ENCODE measurements at regions not wholly inside any gene's neighbourhood (a gene's known extent, or its start where the extent isn't known, plus 50 kb on each side); places are given as distances from the start of the nearest gene placed in this dataset.

DNA sequence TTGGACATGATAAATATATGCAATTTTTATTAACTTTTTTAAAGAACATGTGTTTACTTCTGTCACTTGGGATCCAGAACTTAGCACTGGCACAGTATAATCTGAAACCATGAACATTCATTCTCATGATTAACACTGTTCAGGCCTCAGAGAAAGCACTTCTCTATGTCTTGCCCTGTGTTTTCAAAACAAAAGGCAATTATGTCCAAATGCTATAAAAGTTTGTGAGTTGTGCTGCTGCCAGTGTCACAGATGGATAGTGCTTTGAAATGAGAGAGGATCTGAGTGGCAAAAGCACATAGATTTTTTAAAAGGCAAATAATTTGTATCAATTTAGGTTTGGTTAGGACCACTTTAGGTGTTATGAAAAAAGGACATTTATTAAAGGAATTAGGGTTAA is 470.5 kb upstream of the FAM98A start:
- H3K27me3 ChIP-seq = no peaks in the 10 kb centered on the region
- no peak for DNase-seq
- H3K36me3 ChIP-seq = no peaks in the 10 kb centered on the region
- H3K4me1 ChIP-seq = no peaks in the 10 kb centered on the region
- TF ChIP-seq, protein P1, sequence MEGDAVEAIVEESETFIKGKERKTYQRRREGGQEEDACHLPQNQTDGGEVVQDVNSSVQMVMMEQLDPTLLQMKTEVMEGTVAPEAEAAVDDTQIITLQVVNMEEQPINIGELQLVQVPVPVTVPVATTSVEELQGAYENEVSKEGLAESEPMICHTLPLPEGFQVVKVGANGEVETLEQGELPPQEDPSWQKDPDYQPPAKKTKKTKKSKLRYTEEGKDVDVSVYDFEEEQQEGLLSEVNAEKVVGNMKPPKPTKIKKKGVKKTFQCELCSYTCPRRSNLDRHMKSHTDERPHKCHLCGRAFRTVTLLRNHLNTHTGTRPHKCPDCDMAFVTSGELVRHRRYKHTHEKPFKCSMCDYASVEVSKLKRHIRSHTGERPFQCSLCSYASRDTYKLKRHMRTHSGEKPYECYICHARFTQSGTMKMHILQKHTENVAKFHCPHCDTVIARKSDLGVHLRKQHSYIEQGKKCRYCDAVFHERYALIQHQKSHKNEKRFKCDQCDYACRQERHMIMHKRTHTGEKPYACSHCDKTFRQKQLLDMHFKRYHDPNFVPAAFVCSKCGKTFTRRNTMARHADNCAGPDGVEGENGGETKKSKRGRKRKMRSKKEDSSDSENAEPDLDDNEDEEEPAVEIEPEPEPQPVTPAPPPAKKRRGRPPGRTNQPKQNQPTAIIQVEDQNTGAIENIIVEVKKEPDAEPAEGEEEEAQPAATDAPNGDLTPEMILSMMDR (IDR thresholded peaks at IDR 0.05; ENCODE audit: low read depth, low read length) = no peak
- no peaks in the 10 kb centered on the region for H3K9me3 ChIP-seq
- H3K4me3 ChIP-seq (ENCODE audit: low read depth, low read length) = no peak overlapping the region

DNA sequence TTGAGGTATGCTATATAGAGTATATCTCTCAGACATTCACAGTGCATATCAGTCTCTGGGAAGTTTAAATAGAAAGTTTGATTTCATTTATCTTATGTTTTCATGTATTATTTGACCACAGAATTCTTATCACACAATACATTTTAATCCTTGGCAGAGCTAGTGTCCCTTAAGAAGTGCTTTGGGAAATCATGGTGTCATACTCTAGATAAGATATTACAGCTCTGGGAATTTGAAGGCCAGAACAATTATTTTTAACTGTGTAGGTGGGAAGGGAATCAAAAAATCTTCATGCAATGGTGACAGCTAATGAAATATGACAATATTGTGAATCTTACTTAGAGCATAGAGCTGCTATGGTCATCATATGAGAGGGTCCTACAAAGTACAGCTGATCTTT is 451.3 kb upstream of the FAM98A start:
- Histone ChIP-seq H3K4me1 (no peaks in the 10 kb centered on the region), H3K36me3 (no peaks in the 10 kb centered on the region), H3K27me3 (no peaks in the 10 kb centered on the region), H3K9me3 (no peaks in the 10 kb centered on the region), H3K4me3 (ENCODE audit: low read depth, low read length) (no peak overlapping the region)
- no peak for DNase-seq
- TF ChIP-seq, protein P1 (IDR thresholded peaks at IDR 0.05; ENCODE audit: low read depth, low read length) = no peak

DNA sequence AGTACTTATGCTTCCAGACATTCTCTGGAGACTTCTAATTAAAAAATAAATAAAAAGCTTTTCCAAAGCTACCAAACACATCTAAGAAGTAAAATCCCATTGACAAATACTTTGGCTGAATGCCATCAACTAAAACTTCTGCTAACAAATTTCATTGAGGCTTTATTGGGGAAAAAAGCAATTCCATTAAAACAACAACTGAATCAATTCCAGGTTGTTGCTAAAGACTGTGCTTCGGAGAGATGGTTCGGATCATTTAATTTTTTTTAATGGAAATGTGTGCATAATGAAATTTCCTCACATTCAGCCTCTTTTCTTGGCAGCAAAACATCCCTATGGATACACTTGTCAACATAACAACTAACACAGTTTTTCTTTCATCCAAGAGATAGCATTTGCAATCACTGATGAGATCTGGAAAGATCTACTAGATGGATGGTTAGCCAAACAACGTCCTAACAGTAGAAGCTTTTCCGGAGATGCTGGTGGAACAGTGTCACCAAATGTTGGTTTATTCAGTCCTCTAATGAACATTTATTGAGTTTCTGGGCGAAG is 446.1 kb upstream of the FAM98A start:
- Histone ChIP-seq H3K4me3 (ENCODE audit: low read depth, low read length) (no peak overlapping the region), H3K27me3 (no peaks in the 10 kb centered on the region), H3K4me1 (no peaks in the 10 kb centered on the region), H3K9me3 (no peaks in the 10 kb centered on the region), H3K36me3 (no peaks in the 10 kb centered on the region)
- TF ChIP-seq, protein P1 (IDR thresholded peaks at IDR 0.05; ENCODE audit: low read depth, low read length) = no peak
- DNase-seq = no peak

DNA sequence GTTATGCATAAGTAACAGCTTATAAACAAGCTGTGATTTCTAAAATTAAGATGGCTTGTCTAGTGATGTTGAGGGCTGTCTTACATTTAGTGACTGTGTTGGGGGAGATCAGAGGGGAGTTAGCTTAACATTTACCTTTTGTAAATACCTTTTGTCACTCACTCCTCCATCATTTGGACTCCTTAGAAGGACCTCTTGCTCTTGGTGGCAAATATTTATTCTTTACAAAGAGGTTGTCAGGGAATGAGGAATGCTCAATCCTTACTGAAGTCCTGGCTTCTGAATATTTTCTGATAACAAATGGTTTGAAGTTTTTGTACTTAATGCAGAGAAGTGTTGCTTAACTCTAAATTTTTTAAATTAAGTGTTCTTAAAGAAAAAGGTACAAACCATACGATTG is 438.8 kb upstream of the FAM98A start:
- H3K4me3 ChIP-seq (ENCODE audit: low read depth, low read length) = no peak overlapping the region
- no peaks in the 10 kb centered on the region for H3K4me1 ChIP-seq
- no peak for DNase-seq
- no peaks in the 10 kb centered on the region for H3K36me3 ChIP-seq
- H3K9me3 ChIP-seq = no peaks in the 10 kb centered on the region
- H3K27me3 ChIP-seq = no peaks in the 10 kb centered on the region
- TF ChIP-seq, protein P1 (IDR thresholded peaks at IDR 0.05; ENCODE audit: low read depth, low read length) = no peak

DNA sequence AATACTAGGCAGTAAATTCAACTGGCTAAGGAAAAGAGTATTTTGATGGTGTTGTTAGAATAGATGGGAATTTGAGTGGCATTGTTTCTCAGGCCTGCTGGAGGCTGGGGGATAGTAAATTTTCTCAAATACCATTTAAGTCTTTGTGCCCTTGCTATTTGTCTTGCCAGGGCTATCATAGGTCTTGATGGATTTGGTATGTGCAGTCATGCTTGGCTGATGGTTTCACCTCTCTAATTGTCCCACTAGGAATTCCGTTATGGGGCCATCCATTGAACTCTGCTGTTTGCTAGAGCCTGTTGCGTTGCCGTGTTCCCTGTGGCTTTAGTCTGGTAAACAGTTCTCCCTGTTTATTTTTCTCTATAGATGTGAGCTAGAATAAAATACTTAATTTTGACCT is 438.1 kb upstream of the FAM98A start:
- TF ChIP-seq, protein P1 (IDR thresholded peaks at IDR 0.05; ENCODE audit: low read depth, low read length) = no peak
- H3K4me3 ChIP-seq (ENCODE audit: low read depth, low read length) = no peak overlapping the region
- no peaks in the 10 kb centered on the region for H3K9me3 ChIP-seq
- no peaks in the 10 kb centered on the region for H3K4me1 ChIP-seq
- no peaks in the 10 kb centered on the region for H3K27me3 ChIP-seq
- DNase-seq = no peak
- no peaks in the 10 kb centered on the region for H3K36me3 ChIP-seq

DNA sequence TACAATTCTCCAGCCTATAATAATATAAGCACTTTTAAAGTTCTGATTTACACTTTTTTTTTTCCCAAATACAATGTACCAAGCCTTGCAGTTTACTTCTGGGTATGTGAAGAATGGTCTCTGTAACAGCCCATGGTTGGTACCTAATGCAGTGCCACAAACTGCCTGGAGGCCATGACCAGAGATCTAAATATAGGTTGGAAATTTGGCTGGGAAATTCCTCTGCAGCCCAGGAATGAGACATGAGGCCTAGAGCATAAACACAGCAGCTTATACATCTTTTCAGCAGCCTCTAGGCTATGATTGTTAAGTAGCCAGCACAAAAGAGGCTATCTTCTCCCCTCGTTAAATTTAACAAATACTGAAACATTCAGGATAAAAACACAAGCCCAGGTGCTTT is 432.0 kb upstream of the FAM98A start:
- no peak for DNase-seq
- TF ChIP-seq, protein P1 (IDR thresholded peaks at IDR 0.05; ENCODE audit: low read depth, low read length) = no peak

More for the DNA sequence above, 432.0 kb upstream of the FAM98A start:
- H3K4me3 ChIP-seq (ENCODE audit: low read depth, low read length) = no peak overlapping the region
- H3K4me1 ChIP-seq = no peaks in the 10 kb centered on the region
- H3K27me3 ChIP-seq = no peaks in the 10 kb centered on the region
- no peaks in the 10 kb centered on the region; the same call in 1 of the 2 replicates for H3K9me3 ChIP-seq
- H3K36me3 ChIP-seq = no peaks in the 10 kb centered on the region
